ENCODE measurements at regions not wholly inside any gene's neighbourhood (a gene's known extent, or its start where the extent isn't known, plus 50 kb on each side); places are given as distances from the start of the nearest gene placed in this dataset.

GRCh38 chr7:11266101-11266500 lies 292.4 kb downstream of the PHF14 start:
- Histone ChIP-seq H3K4me3 (replicated peaks in 1 of 4; ENCODE audit: control extremely low read depth in 1 of 4, insufficient read depth in 1 of 4, low read depth in 3 of 4, low read length in 4 of 4) (no peak overlapping the region), H3K36me3 (ENCODE audit: control insufficient read depth, insufficient read depth, low read length) (no peaks in the 10 kb centered on the region), H3K4me2 (ENCODE audit: extremely low read depth, insufficient read depth, low read length) (no peak overlapping the region), H3K27ac (ENCODE audit: insufficient read depth, low read length) (no peak overlapping the region), H3K27me3 (ENCODE audit: control insufficient read depth, insufficient read depth, low read length) (no peaks in the 10 kb centered on the region), H3K9ac (ENCODE audit: insufficient read depth, low read length) (no peak overlapping the region), H3K79me2 (ENCODE audit: control insufficient read depth, insufficient read depth, low read length) (no peaks in the 10 kb centered on the region), H4K20me1 (ENCODE audit: control insufficient read depth, extremely low read depth, insufficient read depth, low read length) (no peaks in the 10 kb centered on the region), H2AFZ (ENCODE audit: low read length) (no peak overlapping the region), H3K9me3 (ENCODE audit: control insufficient read depth, insufficient read depth, low read depth, low read length) (no peaks in the 10 kb centered on the region), H3K4me1 (ENCODE audit: control insufficient read depth, extremely low read depth, insufficient read depth, low read length) (no peaks in the 10 kb centered on the region)
- DNase-seq (ENCODE audit: low read depth in 2 of 2): no peak
- TF ChIP-seq CTCF (conservative IDR thresholded peaks at IDR 0.05 in 1 of 2, IDR thresholded peaks at IDR 0.05 in 1 of 2; ENCODE audit: low read depth in 1 of 2, low read length in 2 of 2): no peak
- no peak for TF ChIP-seq EZH2 (IDR thresholded peaks at IDR 0.05; ENCODE audit: low read length, missing control alignments)

- H2AFZ ChIP-seq (ENCODE audit: low read length): no peak overlapping the region
- TF ChIP-seq EZH2 (IDR thresholded peaks at IDR 0.05; ENCODE audit: low read length, missing control alignments) (no peak), CTCF (conservative IDR thresholded peaks at IDR 0.05 in 1 of 2, IDR thresholded peaks at IDR 0.05 in 1 of 2; ENCODE audit: low read depth in 1 of 2, low read length in 2 of 2) (no peak)
- no peak overlapping the region for H3K27ac ChIP-seq (ENCODE audit: insufficient read depth, low read length)
- H3K27me3 ChIP-seq (ENCODE audit: control insufficient read depth, insufficient read depth, low read length): no peaks in the 10 kb centered on the region
- H3K9me3 ChIP-seq (ENCODE audit: control insufficient read depth, insufficient read depth, low read depth, low read length): no peaks in the 10 kb centered on the region
- no peak for DNase-seq (ENCODE audit: low read depth in 2 of 2)
- no peak overlapping the region for H3K9ac ChIP-seq (ENCODE audit: insufficient read depth, low read length)
- no peak overlapping the region for H3K4me3 ChIP-seq (replicated peaks in 1 of 4; ENCODE audit: control extremely low read depth in 1 of 4, insufficient read depth in 1 of 4, low read depth in 3 of 4, low read length in 4 of 4)
- no peaks in the 10 kb centered on the region for H3K4me1 ChIP-seq (ENCODE audit: control insufficient read depth, extremely low read depth, insufficient read depth, low read length)
- no peaks in the 10 kb centered on the region for H4K20me1 ChIP-seq (ENCODE audit: control insufficient read depth, extremely low read depth, insufficient read depth, low read length)
- H3K4me2 ChIP-seq (ENCODE audit: extremely low read depth, insufficient read depth, low read length): no peak overlapping the region
- H3K36me3 ChIP-seq (ENCODE audit: control insufficient read depth, insufficient read depth, low read length): no peaks in the 10 kb centered on the region
- no peaks in the 10 kb centered on the region for H3K79me2 ChIP-seq (ENCODE audit: control insufficient read depth, insufficient read depth, low read length)
Observed at GRCh38 chr7:11272352-11272751, 298.7 kb downstream of the PHF14 start.

GRCh38 chr7:11274074-11274473 lies 300.4 kb downstream of the PHF14 start:
- Histone ChIP-seq H3K27ac (ENCODE audit: insufficient read depth, low read length) (no peak overlapping the region), H3K9ac (ENCODE audit: insufficient read depth, low read length) (no peak overlapping the region), H3K36me3 (ENCODE audit: control insufficient read depth, insufficient read depth, low read length) (no peaks in the 10 kb centered on the region), H3K4me1 (ENCODE audit: control insufficient read depth, extremely low read depth, insufficient read depth, low read length) (no peaks in the 10 kb centered on the region), H3K9me3 (ENCODE audit: control insufficient read depth, insufficient read depth, low read depth, low read length) (no peaks in the 10 kb centered on the region), H2AFZ (ENCODE audit: low read length) (no peak overlapping the region), H3K4me2 (ENCODE audit: extremely low read depth, insufficient read depth, low read length) (no peak overlapping the region), H3K79me2 (ENCODE audit: control insufficient read depth, insufficient read depth, low read length) (no peaks in the 10 kb centered on the region), H3K4me3 (replicated peaks in 1 of 4; ENCODE audit: control extremely low read depth in 1 of 4, insufficient read depth in 1 of 4, low read depth in 3 of 4, low read length in 4 of 4) (no peak overlapping the region), H3K27me3 (ENCODE audit: control insufficient read depth, insufficient read depth, low read length) (no peaks in the 10 kb centered on the region), H4K20me1 (ENCODE audit: control insufficient read depth, extremely low read depth, insufficient read depth, low read length) (no peaks in the 10 kb centered on the region)
- no peak for TF ChIP-seq CTCF (conservative IDR thresholded peaks at IDR 0.05 in 1 of 2, IDR thresholded peaks at IDR 0.05 in 1 of 2; ENCODE audit: low read depth in 1 of 2, low read length in 2 of 2)
- TF ChIP-seq EZH2 (IDR thresholded peaks at IDR 0.05; ENCODE audit: low read length, missing control alignments): no peak
- DNase-seq (ENCODE audit: low read depth in 2 of 2): no peak

Measured in fibroblast of lung (primary cell).